SK-N-SH treated with all-trans-retinoic acid at 6 μM for 48 hours (cell line): ENCODE measurements at regions not wholly inside any gene's neighbourhood (a gene's known extent, or its start where the extent isn't known, plus 50 kb on each side); places are given as distances from the start of the nearest gene placed in this dataset.

ENCODE experiments used
- ATAC-seq: fragments of 200-7000 bp; cut with Tn5 transposase; 3 replicates; pipeline ENCODE4 v1.9.1; 2020; ENCODE audit warnings: mild to moderate bottlenecking, moderate library complexity
- ARNTL ChIP-seq: fragments of 450-650 bp; formaldehyde crosslinking; IDR thresholded peaks from 2 replicates; pipeline ENCODE4 v1.5.0; 2020; ENCODE audit warnings: low read depth, mild to moderate bottlenecking, moderate library complexity, borderline replicate concordance
- CREB5 ChIP-seq: fragments of 250-450 bp; sonication (Bioruptor Pico); IDR thresholded peaks from 2 replicates; pipeline ENCODE4 v1.5.1; 2020; ENCODE audit warnings: low read depth, mild to moderate bottlenecking, moderate library complexity
- CSDC2 ChIP-seq: fragments of 250-450 bp; sonication (Bioruptor Pico); IDR thresholded peaks from 2 replicates; pipeline ENCODE4 v1.5.0; 2020; ENCODE audit warnings: mild to moderate bottlenecking, moderate library complexity
- CSRNP3 ChIP-seq: fragments of 250-450 bp; sonication (Bioruptor Pico); IDR thresholded peaks from 2 replicates; pipeline ENCODE4 v1.5.1; 2021; ENCODE audit warnings: mild to moderate bottlenecking, moderate library complexity
- ESRRG ChIP-seq: fragments of 250-450 bp; sonication (Bioruptor Pico); IDR thresholded peaks from 2 replicates; pipeline ENCODE4 v1.6.1; 2021; ENCODE audit warnings: mild to moderate bottlenecking
- GLIS3 ChIP-seq: fragments of 250-450 bp; sonication (Bioruptor Pico); IDR thresholded peaks from 2 replicates; pipeline ENCODE4 v1.5.0; 2020; ENCODE audit warnings: mild to moderate bottlenecking, moderate library complexity
- ISL1 ChIP-seq: fragments of 250-450 bp; sonication (Bioruptor Pico); IDR thresholded peaks from 2 replicates; pipeline ENCODE4 v2.1.2; 2022; ENCODE audit warnings: mild to moderate bottlenecking, moderate library complexity
- OSR1 ChIP-seq: fragments of 250-450 bp; sonication (Bioruptor Pico); IDR thresholded peaks from 2 replicates; pipeline ENCODE4 v1.8.0; 2022; ENCODE audit warnings: moderate library complexity, mild to moderate bottlenecking, inconsistent platforms
- PATZ1 ChIP-seq: fragments of 250-450 bp; sonication (Bioruptor Pico); IDR thresholded peaks from 2 replicates; pipeline ENCODE4 v1.8.0; 2020; ENCODE audit warnings: mild to moderate bottlenecking, moderate library complexity, borderline replicate concordance
- POU6F1 ChIP-seq: fragments of 250-450 bp; sonication (Bioruptor Pico); IDR thresholded peaks from 2 replicates; pipeline ENCODE4 v1.8.0; 2021; ENCODE audit warnings: low read depth, mild to moderate bottlenecking, moderate library complexity, borderline replicate concordance
- PPARA ChIP-seq: fragments of 250-450 bp; sonication (Bioruptor Pico); IDR thresholded peaks from 2 replicates; pipeline ENCODE4 v1.5.0; 2020; ENCODE audit warnings: mild to moderate bottlenecking, borderline replicate concordance
- RARB ChIP-seq: fragments of 250-450 bp; sonication (Bioruptor Pico); IDR thresholded peaks from 2 replicates; pipeline ENCODE4 v1.8.0; 2021; ENCODE audit warnings: mild to moderate bottlenecking, moderate library complexity
- SNAI2 ChIP-seq: fragments of 250-450 bp; sonication (Bioruptor Pico); IDR thresholded peaks from 2 replicates; pipeline ENCODE4 v1.5.0; 2020; ENCODE audit warnings: mild to moderate bottlenecking, moderate library complexity
- TCF4 ChIP-seq: fragments of 250-450 bp; sonication (Bioruptor Pico); IDR thresholded peaks from 2 replicates; pipeline ENCODE4 v1.8.0; 2021; ENCODE audit warnings: mild to moderate bottlenecking, moderate library complexity, borderline replicate concordance
- TOX ChIP-seq: fragments of 250-450 bp; sonication (Bioruptor Pico); IDR thresholded peaks from 2 replicates; pipeline ENCODE4 v1.8.0; 2021; ENCODE audit warnings: mild to moderate bottlenecking, moderate library complexity, borderline replicate concordance
- TSHZ2 ChIP-seq: fragments of 250-450 bp; sonication (Bioruptor Pico); IDR thresholded peaks from 2 replicates; pipeline ENCODE4 v1.5.0; 2020; ENCODE audit warnings: mild to moderate bottlenecking, moderate library complexity
- ZC3H10 ChIP-seq: fragments of 250-450 bp; sonication (Bioruptor Pico); IDR thresholded peaks from 2 replicates; pipeline ENCODE4 v1.5.1; 2021; ENCODE audit warnings: mild to moderate bottlenecking, moderate library complexity
- ZFP30 ChIP-seq: fragments of 450-650 bp; formaldehyde crosslinking; IDR thresholded peaks from 2 replicates; pipeline ENCODE4 v1.5.0; 2022; ENCODE audit warnings: mild to moderate bottlenecking, moderate library complexity
- ZNF70 ChIP-seq: fragments of 450-650 bp; formaldehyde crosslinking; IDR thresholded peaks from 2 replicates; pipeline ENCODE4 v1.5.0; 2020; ENCODE audit warnings: mild to moderate bottlenecking, moderate library complexity
- ZNF8 ChIP-seq: fragments of 450-650 bp; formaldehyde crosslinking; IDR thresholded peaks from 2 replicates; pipeline ENCODE4 v1.5.0; 2020; ENCODE audit warnings: mild to moderate bottlenecking, moderate library complexity

- TF ChIP-seq CSRNP3 (CRISPR knock-in tag), result no peak
- no peak for TF ChIP-seq ISL1 (CRISPR knock-in tag)
- no peak for TF ChIP-seq PATZ1 (CRISPR knock-in tag)
- no peak for TF ChIP-seq GLIS3 (CRISPR knock-in tag)
- TF ChIP-seq, all 23 proteins: peak for 0
Observed at GRCh38 chr4:28436191-28437080, 1575.8 kb downstream of the STIM2 start (continued).

- TF ChIP-seq CSRNP3 (CRISPR knock-in tag) (no peak), ZC3H10 (no peak), TSHZ2 (CRISPR knock-in tag) (no peak), GLIS3 (CRISPR knock-in tag) (no peak), CREB5 (CRISPR knock-in tag) (no peak), ZNF70 (no peak), ISL1 (CRISPR knock-in tag) (no peak), POU6F1 (CRISPR knock-in tag) (no peak), ARNTL (CRISPR knock-in tag) (no peak), ZFP30 (CRISPR knock-in tag) (no peak), SNAI2 (no peak)
- ATAC-seq, result no peak
Observed at GRCh38 chr4:28443371-28443770, 1582.7 kb downstream of the STIM2 start.

GRCh38 chr4:28443801-28444412 is 1583.3 kb downstream of the STIM2 start:
- peak; percentile 79 for ATAC-seq
- TF ChIP-seq POU6F1 (CRISPR knock-in tag) (no peak), ZNF70 (no peak), ISL1 (CRISPR knock-in tag) (no peak), TOX (CRISPR knock-in tag) (no peak), OSR1 (CRISPR knock-in tag) (no peak), RARB (no peak), GLIS3 (CRISPR knock-in tag) (no peak), TCF4 (CRISPR knock-in tag) (no peak), PPARA (CRISPR knock-in tag) (no peak), CSDC2 (CRISPR knock-in tag) (no peak), ZC3H10 (no peak), CSRNP3 (CRISPR knock-in tag) (no peak), ESRRG (CRISPR knock-in tag) (no peak), ZNF8 (CRISPR knock-in tag) (no peak)
